Uterus (tissue), 3 donors: ENCODE measurements at regions not wholly inside any gene's neighbourhood (a gene's known extent, or its start where the extent isn't known, plus 50 kb on each side); places are given as distances from the start of the nearest gene placed in this dataset.
A peak's percentile ranks its signal among the peaks of the same experiment; 100 is the strongest.

Experiments
- DNase-seq, 2 donors: peaks; one replicate each; pipeline ENCODE4 v3.0.0-alpha.2; 2019 to 2020
- H3K27ac ChIP-seq, 2 donors: fragments of 200-600 bp; sonication (generic); 1 replicate in 1 of 2; 2 replicates in 1 of 2; pipeline ENCODE4 v1.5.1; 2016 to 2018
- H3K27me3 ChIP-seq, 2 donors: fragments of 200-600 bp; sonication (generic); one replicate each; pipeline ENCODE4 v1.5.1; 2018 to 2019; ENCODE audit warnings: control low read depth in 1 of 2
- H3K36me3 ChIP-seq, 2 donors: fragments of 200-600 bp; sonication (generic); one replicate each; pipeline ENCODE4 v1.5.1; 2019; ENCODE audit warnings: control low read depth in 1 of 2
- H3K4me1 ChIP-seq, 2 donors: fragments of 200-600 bp; sonication (generic); one replicate each; pipeline ENCODE4 v1.5.1; 2018 to 2019; ENCODE audit warnings: control low read depth in 1 of 2
- H3K4me3 ChIP-seq, 2 donors: fragments of 200-600 bp; sonication (generic); 1 replicate in 1 of 2; 2 replicates in 1 of 2; pipeline ENCODE4 v1.5.1; 2018 to 2019; ENCODE audit warnings: mild to moderate bottlenecking in 1 of 2
- H3K9me3 ChIP-seq, 2 donors: fragments of 200-600 bp; sonication (generic); one replicate each; pipeline ENCODE4 v1.5.1; 2019; ENCODE audit warnings: control low read depth in 1 of 2
- CTCF ChIP-seq, 4 experiments: fragments of 200-600 bp in 2 of 4; fragments of 450-650 bp in 2 of 4; sonication (generic) in 2 of 4; IDR thresholded peaks; one replicate each; pipeline ENCODE4 v1.5.1; 2016 to 2019; ENCODE audit warnings: antibody characterized with exemption in 4 of 4, mild to moderate bottlenecking in 2 of 4, moderate library complexity in 1 of 4
- POLR2A ChIP-seq, 2 donors: fragments of 450-650 bp; IDR thresholded peaks; one replicate each; pipeline ENCODE4 v1.6.1; 2016; ENCODE audit warnings: antibody characterized with exemption in 2 of 2, mild to moderate bottlenecking in 1 of 2, moderate library complexity in 1 of 2
- intact Hi-C: fragments of 100-400 bp; cut with DNase I; formaldehyde crosslinking; loops from one replicate; pipeline ENCODE4 v1.15.1; 2023; ENCODE audit warnings: low total_unique reads
- donor health status: DM: yes; HTN: yes; CAD: no.

- no peaks in the 10 kb centered on the region for H3K9me3 ChIP-seq
- H3K27ac ChIP-seq: no peak overlapping the region
- H3K36me3 ChIP-seq: no peaks in the 10 kb centered on the region
- H3K27me3 ChIP-seq: no peaks in the 10 kb centered on the region
- TF ChIP-seq POLR2A (IDR thresholded peaks at IDR 0.05) (no peak), CTCF (IDR thresholded peaks at IDR 0.05) (no peak)
- DNase-seq: no peak
- no peak overlapping the region for H3K4me3 ChIP-seq
- intact Hi-C loops: no loop called here
- no peaks in the 10 kb centered on the region for H3K4me1 ChIP-seq
Observed at GRCh38 chr16:10314317-10314716, 71.5 kb upstream of the ATF7IP2 start.

- no peak for DNase-seq
- Histone ChIP-seq H3K4me1 (no peaks in the 10 kb centered on the region), H3K36me3 (no peaks in the 10 kb centered on the region), H3K27ac (no peak overlapping the region), H3K9me3 (no peaks in the 10 kb centered on the region), H3K27me3 (no peaks in the 10 kb centered on the region), H3K4me3 (no peak overlapping the region)
- no peak for TF ChIP-seq POLR2A (IDR thresholded peaks at IDR 0.05)
- peak in 1 of 4 experiments; percentile 9 for TF ChIP-seq CTCF (IDR thresholded peaks at IDR 0.05)
- intact Hi-C loops: no loop called here
Observed at GRCh38 chr16:10314811-10315210, 71.0 kb upstream of the ATF7IP2 start.

GRCh38 chr16:10317425-10318001 lies 68.3 kb upstream of the ATF7IP2 start:
- Histone ChIP-seq H3K4me3 (no peak overlapping the region), H3K36me3 (no peaks in the 10 kb centered on the region), H3K27me3 (no peaks in the 10 kb centered on the region), H3K27ac (no peak overlapping the region), H3K4me1 (no peaks in the 10 kb centered on the region), H3K9me3 (no peaks in the 10 kb centered on the region)
- no peak for DNase-seq
- intact Hi-C loops: no loop called here
- TF ChIP-seq POLR2A (IDR thresholded peaks at IDR 0.05) (no peak), CTCF (IDR thresholded peaks at IDR 0.05) (no peak)

GRCh38 chr16:10318798-10319500 lies 66.9 kb upstream of the ATF7IP2 start:
- no peaks in the 10 kb centered on the region for H3K4me1 ChIP-seq
- no peaks in the 10 kb centered on the region for H3K9me3 ChIP-seq
- H3K4me3 ChIP-seq: no peak overlapping the region
- H3K36me3 ChIP-seq: no peaks in the 10 kb centered on the region
- no peaks in the 10 kb centered on the region for H3K27me3 ChIP-seq
- intact Hi-C loops: no loop called here
- TF ChIP-seq POLR2A (IDR thresholded peaks at IDR 0.05): no peak
- TF ChIP-seq CTCF (IDR thresholded peaks at IDR 0.05): no peak
- H3K27ac ChIP-seq: no peak overlapping the region
- no peak for DNase-seq
